ENCODE measurements at regions not wholly inside any gene's neighbourhood (a gene's known extent, or its start where the extent isn't known, plus 50 kb on each side); places are given as distances from the start of the nearest gene placed in this dataset.

DNA sequence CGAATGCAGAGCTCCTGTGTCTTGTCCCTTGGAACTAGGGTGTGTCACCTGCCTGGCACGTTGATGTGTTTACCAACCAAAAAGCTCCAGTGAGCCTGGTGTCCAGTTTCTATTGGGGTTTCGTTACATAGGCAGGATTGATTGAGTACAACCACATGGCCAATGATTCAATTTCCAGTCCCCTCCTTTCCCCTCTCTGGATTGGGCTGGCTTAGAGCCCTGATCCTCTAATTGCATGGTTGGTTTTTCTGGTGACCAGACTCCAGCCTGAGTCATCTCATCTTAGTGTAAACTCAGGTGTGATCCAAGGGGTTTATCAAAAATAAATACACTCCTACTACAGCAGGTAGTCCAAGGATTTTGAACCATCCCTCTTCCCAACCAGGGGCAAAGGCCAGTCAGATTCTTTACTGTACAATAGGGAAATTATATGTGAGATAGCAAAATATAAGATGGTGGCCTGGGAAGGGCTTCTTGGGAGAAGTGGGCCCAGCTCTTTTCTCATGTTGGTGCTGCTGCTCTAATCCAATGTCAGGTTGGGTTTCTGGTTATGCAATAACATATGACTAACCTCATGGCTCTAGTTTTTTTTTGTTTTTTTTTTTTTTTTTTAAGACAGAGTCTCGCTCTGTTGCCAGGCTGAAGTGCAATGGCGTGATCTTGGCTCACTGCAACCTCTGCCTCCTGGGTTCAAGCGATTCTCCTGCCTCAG, 64.7 kb upstream of the MGAT5 start:
- TF ChIP-seq YY1 (IDR thresholded peaks at IDR 0.05; ENCODE audit: insufficient read depth, insufficient read length) (no peak), SUZ12 (IDR thresholded peaks at IDR 0.05; ENCODE audit: extremely low read depth, insufficient read depth, insufficient read length) (no peak)
